Chondrocyte (in vitro differentiated cells): ENCODE measurements at regions not wholly inside any gene's neighbourhood (a gene's known extent, or its start where the extent isn't known, plus 50 kb on each side); places are given as distances from the start of the nearest gene placed in this dataset.

Experiments
- DNase-seq: peaks from one replicate; pipeline ENCODE4 v3.0.0; 2021; ENCODE audit warnings: mixed read lengths, low spot score
- H3K27ac Mint-ChIP-seq: one replicate; pipeline ENCODE4 v1.8.0; 2021; ENCODE audit warnings: mild to moderate bottlenecking, moderate library complexity, mixed read lengths; ENCODE audit not compliant: unreplicated experiment
- H3K27me3 Mint-ChIP-seq: 2 replicates; pipeline ENCODE4 v1.8.0; 2021; ENCODE audit warnings: low read depth, mixed read lengths
- H3K36me3 Mint-ChIP-seq: 2 replicates; pipeline ENCODE4 v1.8.0; 2021; ENCODE audit warnings: low read depth, mixed read lengths
- H3K4me1 Mint-ChIP-seq: 2 replicates; pipeline ENCODE4 v1.8.0; 2021; ENCODE audit warnings: low read depth, mild to moderate bottlenecking, mixed read lengths
- H3K4me3 Mint-ChIP-seq: one replicate; pipeline ENCODE4 v1.8.0; 2021; ENCODE audit warnings: mild to moderate bottlenecking, moderate library complexity, mixed read lengths; ENCODE audit not compliant: unreplicated experiment
- H3K9me3 Mint-ChIP-seq: 2 replicates; pipeline ENCODE4 v1.8.0; 2021; ENCODE audit warnings: low read depth, mixed read lengths
- TF ChIP-seq, protein P1 (sequence below): fragments of 200-600 bp; sonication (generic); IDR thresholded peaks from 2 replicates; pipeline ENCODE4 v1.5.0; 2021; ENCODE audit warnings: antibody characterized with exemption, mild to moderate bottlenecking, moderate library complexity

DNA sequence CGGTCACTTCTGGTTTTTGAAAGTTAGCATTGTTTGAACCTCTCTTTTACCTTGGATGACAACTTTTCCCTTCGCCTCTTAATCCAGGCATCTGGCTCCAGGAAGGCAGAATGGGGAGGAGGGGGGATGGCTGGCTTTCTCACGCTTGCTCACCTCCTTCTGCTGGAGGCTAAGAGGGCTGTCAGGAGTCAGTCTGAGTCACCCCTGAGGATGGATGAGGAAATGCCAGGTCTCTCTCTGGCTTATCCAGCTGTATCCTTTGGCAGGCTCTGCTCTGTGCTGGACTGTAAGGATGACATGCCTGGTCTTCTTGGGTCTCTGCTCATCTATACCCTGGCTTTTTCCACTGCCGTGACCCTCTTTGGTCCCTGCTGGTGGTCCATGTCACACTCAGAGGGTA, 142.9 kb upstream of the GYPC start:
- peaks cover 7% of the 10 kb centered on the region for H3K4me1 Mint-ChIP-seq
- no peak overlapping the region for H3K27ac Mint-ChIP-seq
- peaks cover 5% of the 10 kb centered on the region for H3K9me3 Mint-ChIP-seq
- no peaks in the 10 kb centered on the region for H3K27me3 Mint-ChIP-seq
- TF ChIP-seq, protein P1, sequence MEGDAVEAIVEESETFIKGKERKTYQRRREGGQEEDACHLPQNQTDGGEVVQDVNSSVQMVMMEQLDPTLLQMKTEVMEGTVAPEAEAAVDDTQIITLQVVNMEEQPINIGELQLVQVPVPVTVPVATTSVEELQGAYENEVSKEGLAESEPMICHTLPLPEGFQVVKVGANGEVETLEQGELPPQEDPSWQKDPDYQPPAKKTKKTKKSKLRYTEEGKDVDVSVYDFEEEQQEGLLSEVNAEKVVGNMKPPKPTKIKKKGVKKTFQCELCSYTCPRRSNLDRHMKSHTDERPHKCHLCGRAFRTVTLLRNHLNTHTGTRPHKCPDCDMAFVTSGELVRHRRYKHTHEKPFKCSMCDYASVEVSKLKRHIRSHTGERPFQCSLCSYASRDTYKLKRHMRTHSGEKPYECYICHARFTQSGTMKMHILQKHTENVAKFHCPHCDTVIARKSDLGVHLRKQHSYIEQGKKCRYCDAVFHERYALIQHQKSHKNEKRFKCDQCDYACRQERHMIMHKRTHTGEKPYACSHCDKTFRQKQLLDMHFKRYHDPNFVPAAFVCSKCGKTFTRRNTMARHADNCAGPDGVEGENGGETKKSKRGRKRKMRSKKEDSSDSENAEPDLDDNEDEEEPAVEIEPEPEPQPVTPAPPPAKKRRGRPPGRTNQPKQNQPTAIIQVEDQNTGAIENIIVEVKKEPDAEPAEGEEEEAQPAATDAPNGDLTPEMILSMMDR = no peak
- no peaks in the 10 kb centered on the region for H3K36me3 Mint-ChIP-seq
- no peak overlapping the region for H3K4me3 Mint-ChIP-seq
- no peak for DNase-seq

DNA sequence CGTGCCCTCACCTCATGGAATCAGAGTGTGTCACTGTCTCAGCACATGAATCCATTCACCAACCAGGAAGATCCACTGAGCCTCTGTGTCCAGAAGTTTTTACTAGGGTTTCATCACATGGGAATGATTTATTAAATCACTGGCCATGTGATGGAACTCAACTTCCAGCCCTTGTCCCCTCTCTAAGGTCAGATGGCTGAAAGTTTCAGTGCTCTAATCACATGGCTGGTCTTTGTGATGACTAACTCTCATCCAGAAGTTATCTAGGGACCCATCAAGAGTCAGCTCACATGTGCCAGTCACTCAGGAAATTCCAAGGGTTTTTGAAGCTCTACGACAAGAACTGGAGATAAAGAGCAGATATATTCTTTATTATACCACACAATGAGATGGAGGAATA, 140.5 kb upstream of the GYPC start:
- Mint-ChIP-seq H3K9me3 (peaks cover 5% of the 10 kb centered on the region), H3K4me3 (no peak overlapping the region), H3K36me3 (no peaks in the 10 kb centered on the region), H3K27me3 (peaks cover 7% of the 10 kb centered on the region), H3K4me1 (peaks cover 7% of the 10 kb centered on the region), H3K27ac (no peak overlapping the region)
- no peak for DNase-seq
- TF ChIP-seq, protein P1 = no peak

DNA sequence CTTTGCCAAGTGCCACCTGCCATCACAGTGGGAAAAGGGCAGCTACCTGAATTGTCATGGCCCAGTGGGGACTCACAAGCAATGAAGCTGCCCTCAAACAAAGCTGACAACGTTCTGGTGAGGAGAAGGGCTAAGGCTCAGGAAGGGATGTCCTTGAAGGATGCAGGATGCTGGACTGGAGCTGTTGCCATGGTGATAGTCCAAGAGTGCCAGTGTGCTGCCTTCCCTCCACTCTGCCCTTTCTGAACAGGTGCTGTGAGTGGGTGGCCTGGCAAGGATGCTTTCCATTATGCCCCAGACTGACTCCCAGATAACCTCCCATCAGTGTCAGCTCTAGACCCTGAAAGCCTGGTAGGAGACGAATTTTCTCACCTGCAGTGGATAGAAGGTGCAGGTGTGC, 137.8 kb upstream of the GYPC start:
- H3K4me3 Mint-ChIP-seq = no peak overlapping the region
- TF ChIP-seq, protein P1 = no peak
- no peaks in the 10 kb centered on the region for H3K36me3 Mint-ChIP-seq

DNA sequence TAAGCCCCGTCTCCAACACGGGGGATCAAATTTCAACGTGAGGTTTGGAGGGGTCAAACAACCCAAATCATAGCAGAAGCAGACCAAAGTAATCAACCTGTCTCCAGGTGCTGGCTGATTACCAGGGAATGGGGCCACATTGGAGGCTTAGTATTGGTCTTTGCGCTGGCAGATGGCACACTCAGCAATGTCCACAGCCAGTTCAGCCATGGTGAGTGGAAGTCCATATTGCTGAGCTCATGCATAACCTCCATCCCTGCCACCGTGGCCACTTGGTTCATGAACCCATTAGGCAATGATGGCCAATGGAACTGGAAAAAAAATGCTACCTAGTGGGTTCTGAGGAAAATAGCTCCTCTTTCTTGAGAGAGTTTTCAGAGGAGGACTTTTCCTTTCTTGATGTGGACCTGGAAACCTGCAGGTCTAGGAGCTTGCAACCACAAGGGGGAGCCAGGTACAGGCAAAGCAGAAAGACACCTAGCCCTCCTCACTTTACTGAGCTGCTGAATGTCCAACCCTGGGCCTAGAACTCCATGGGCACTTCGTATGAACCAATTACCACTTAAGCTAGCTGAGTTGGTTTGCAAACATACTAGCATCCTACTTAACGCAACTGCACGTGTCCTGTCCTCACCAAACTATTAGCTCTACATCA, 128.0 kb upstream of the GYPC start:
- no peak overlapping the region for H3K4me3 Mint-ChIP-seq
- H3K36me3 Mint-ChIP-seq = no peaks in the 10 kb centered on the region
- TF ChIP-seq, protein P1 = peak; percentile 78
- no peak for DNase-seq
- H3K27ac Mint-ChIP-seq = no peak overlapping the region
- H3K27me3 Mint-ChIP-seq = peaks cover 10% of the 10 kb centered on the region
- H3K9me3 Mint-ChIP-seq = no peaks in the 10 kb centered on the region
- H3K4me1 Mint-ChIP-seq = no peaks in the 10 kb centered on the region

More for the DNA sequence above, 137.8 kb upstream of the GYPC start:
- Mint-ChIP-seq H3K27ac (no peak overlapping the region), H3K9me3 (peaks cover 5% of the 10 kb centered on the region), H3K27me3 (peaks cover 9% of the 10 kb centered on the region), H3K4me1 (peaks cover 3% of the 10 kb centered on the region)
- DNase-seq = no peak

DNA sequence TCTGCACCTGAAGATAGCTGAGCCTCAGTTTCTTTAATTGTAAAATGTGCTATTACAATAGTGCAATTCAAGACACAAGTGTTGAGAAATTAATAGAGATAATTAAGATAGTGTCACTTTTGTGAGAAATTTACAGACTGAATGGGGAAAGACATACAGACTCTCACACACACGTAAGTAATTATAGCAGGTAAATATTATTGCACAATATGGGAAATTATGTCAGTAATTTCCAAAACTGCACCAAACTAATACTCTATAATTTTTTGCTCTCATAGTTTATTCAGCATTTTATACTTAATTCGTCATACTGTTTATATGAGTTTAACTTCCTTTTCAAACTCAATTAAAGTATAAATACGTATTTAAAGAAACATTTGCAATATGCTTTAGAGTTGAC, 124.9 kb upstream of the GYPC start:
- no peak overlapping the region for H3K4me3 Mint-ChIP-seq
- no peak overlapping the region for H3K27ac Mint-ChIP-seq
- no peak for DNase-seq
- H3K27me3 Mint-ChIP-seq = peaks cover 14% of the 10 kb centered on the region
- no peaks in the 10 kb centered on the region for H3K36me3 Mint-ChIP-seq
- TF ChIP-seq, protein P1 = no peak
- H3K4me1 Mint-ChIP-seq = no peaks in the 10 kb centered on the region
- no peaks in the 10 kb centered on the region for H3K9me3 Mint-ChIP-seq
